T-helper 17 cell (primary cell): ENCODE measurements at regions not wholly inside any gene's neighbourhood (a gene's known extent, or its start where the extent isn't known, plus 50 kb on each side); places are given as distances from the start of the nearest gene placed in this dataset.
"Not testable (repeated sequence)": the region's sequence is repeated elsewhere in the genome, so short reads cannot be mapped to it uniquely, and the experiment has no call there.

Experiments
- ATAC-seq: fragments of 150-1000 bp; cut with Tn5 transposase; 2 replicates; pipeline ENCODE4 v1.10.0; 2021; ENCODE audit warnings: mild to moderate bottlenecking, moderate library complexity
- DNase-seq, 3 donors: peaks; one replicate each; pipeline versions ENCODE4 v3.0.0 to v3.0.0-alpha.2; 2020 to 2021
- H3K9me3 ChIP-seq: one replicate; pipeline ENCODE4 v1.7.0; 2013; ENCODE audit warnings: low read length, mild to moderate bottlenecking; ENCODE audit not compliant: control insufficient read depth, poor library complexity, severe bottlenecking
- H3K27ac Mint-ChIP-seq: one replicate; pipeline ENCODE4 v1.8.0; 2022; ENCODE audit warnings: mild to moderate bottlenecking, moderate library complexity, mixed read lengths
- H3K27me3 Mint-ChIP-seq: one replicate; pipeline ENCODE4 v1.8.0; 2022; ENCODE audit warnings: mixed read lengths
- H3K36me3 Mint-ChIP-seq: one replicate; pipeline ENCODE4 v1.8.0; 2022; ENCODE audit warnings: low read depth, mixed read lengths
- H3K4me1 Mint-ChIP-seq: one replicate; pipeline ENCODE4 v1.8.0; 2022; ENCODE audit warnings: mild to moderate bottlenecking, mixed read lengths
- H3K4me3 Mint-ChIP-seq: one replicate; pipeline ENCODE4 v1.8.0; 2022; ENCODE audit warnings: mild to moderate bottlenecking, moderate library complexity, mixed read lengths

- no peak for DNase-seq
- Mint-ChIP-seq H3K27me3 (peaks cover 35% of the 10 kb centered on the region), H3K36me3 (no peaks in the 10 kb centered on the region), H3K27ac (no peak overlapping the region), H3K4me1 (no peaks in the 10 kb centered on the region), H3K4me3 (no peak overlapping the region)
- no peak for ATAC-seq
- no peaks in the 10 kb centered on the region for H3K9me3 ChIP-seq
Measured at GRCh38 chr2:221970389-221970788, 328.4 kb downstream of the PAX3 start.

- Mint-ChIP-seq H3K27ac (no peak overlapping the region), H3K36me3 (no peaks in the 10 kb centered on the region), H3K27me3 (peaks cover 35% of the 10 kb centered on the region), H3K4me1 (no peaks in the 10 kb centered on the region), H3K4me3 (no peak overlapping the region)
- DNase-seq (no peak), ATAC-seq (no peak)
- H3K9me3 ChIP-seq, result no peaks in the 10 kb centered on the region
Measured at GRCh38 chr2:221969830-221970144, 329.0 kb downstream of the PAX3 start.

- no peak overlapping the region for H3K27ac Mint-ChIP-seq
- DNase-seq, result no peak
- ATAC-seq, result no peak
- no peaks in the 10 kb centered on the region for H3K9me3 ChIP-seq
- H3K4me1 Mint-ChIP-seq, result no peaks in the 10 kb centered on the region
- H3K4me3 Mint-ChIP-seq, result no peak overlapping the region
- H3K36me3 Mint-ChIP-seq, result no peaks in the 10 kb centered on the region
- H3K27me3 Mint-ChIP-seq, result peaks cover 31% of the 10 kb centered on the region
Measured at GRCh38 chr2:221969087-221969829, 329.5 kb downstream of the PAX3 start.

GRCh38 chr2:221962186-221962585 is 336.6 kb downstream of the PAX3 start:
- Mint-ChIP-seq H3K27me3 (peaks cover 7% of the 10 kb centered on the region), H3K4me3 (no peak overlapping the region), H3K27ac (no peak overlapping the region), H3K36me3 (no peaks in the 10 kb centered on the region), H3K4me1 (no peaks in the 10 kb centered on the region)
- no peaks in the 10 kb centered on the region for H3K9me3 ChIP-seq
- ATAC-seq (no peak), DNase-seq (no peak)

- no peaks in the 10 kb centered on the region for H3K36me3 Mint-ChIP-seq
- H3K4me3 Mint-ChIP-seq, result no peak overlapping the region
- H3K4me1 Mint-ChIP-seq, result no peaks in the 10 kb centered on the region
- H3K9me3 ChIP-seq, result no peaks in the 10 kb centered on the region
- no peak overlapping the region for H3K27ac Mint-ChIP-seq
- peaks cover 7% of the 10 kb centered on the region for H3K27me3 Mint-ChIP-seq
- DNase-seq, result no peak
- ATAC-seq, result no peak
Measured at GRCh38 chr2:221961561-221961960, 337.2 kb downstream of the PAX3 start.

GRCh38 chr2:221958224-221958623 is 340.6 kb downstream of the PAX3 start:
- H3K4me1 Mint-ChIP-seq, result no peaks in the 10 kb centered on the region
- DNase-seq (no peak), ATAC-seq (no peak)
- H3K36me3 Mint-ChIP-seq, result no peaks in the 10 kb centered on the region
- no peak overlapping the region for H3K27ac Mint-ChIP-seq
- H3K4me3 Mint-ChIP-seq, result no peak overlapping the region
- H3K27me3 Mint-ChIP-seq, result peaks cover 7% of the 10 kb centered on the region
- H3K9me3 ChIP-seq, result no peaks in the 10 kb centered on the region

- H3K4me1 Mint-ChIP-seq, result no peaks in the 10 kb centered on the region
- H3K4me3 Mint-ChIP-seq, result no peak overlapping the region
- no peaks in the 10 kb centered on the region for H3K36me3 Mint-ChIP-seq
- no peak for DNase-seq
- no peaks in the 10 kb centered on the region for H3K9me3 ChIP-seq
- H3K27ac Mint-ChIP-seq, result no peak overlapping the region
- H3K27me3 Mint-ChIP-seq, result peaks cover 9% of the 10 kb centered on the region
- ATAC-seq, result no peak
Measured at GRCh38 chr2:221948076-221948475, 350.7 kb downstream of the PAX3 start.

- H3K9me3 ChIP-seq, H3K36me3 Mint-ChIP-seq, DNase-seq, H3K4me3 Mint-ChIP-seq, H3K27ac Mint-ChIP-seq, ATAC-seq, H3K4me1 Mint-ChIP-seq: not testable (repeated sequence)
- H3K27me3 Mint-ChIP-seq, result peaks cover 11% of the 10 kb centered on the region
Measured at GRCh38 chr2:221944452-221944851, 354.3 kb downstream of the PAX3 start.

- no peak for ATAC-seq
Measured at GRCh38 chr2:221943076-221943810, 355.6 kb downstream of the PAX3 start.

GRCh38 chr2:221931251-221931991 is 359.3 kb upstream of the EPHA4 start:
- H3K27ac Mint-ChIP-seq, result no peak overlapping the region
- ATAC-seq, result no peak
- no peak for DNase-seq
- H3K9me3 ChIP-seq, result no peaks in the 10 kb centered on the region
- no peaks in the 10 kb centered on the region for H3K27me3 Mint-ChIP-seq
- H3K4me3 Mint-ChIP-seq, result no peak overlapping the region
- no peaks in the 10 kb centered on the region for H3K36me3 Mint-ChIP-seq
- no peaks in the 10 kb centered on the region for H3K4me1 Mint-ChIP-seq

More at GRCh38 chr2:221943076-221943810, 355.6 kb downstream of the PAX3 start:
- no peak for DNase-seq
- no peaks in the 10 kb centered on the region for H3K36me3 Mint-ChIP-seq
- peaks cover 9% of the 10 kb centered on the region for H3K27me3 Mint-ChIP-seq
- H3K9me3 ChIP-seq, result no peaks in the 10 kb centered on the region
- H3K27ac Mint-ChIP-seq, result no peak overlapping the region
- no peaks in the 10 kb centered on the region for H3K4me1 Mint-ChIP-seq
- H3K4me3 Mint-ChIP-seq, result no peak overlapping the region

GRCh38 chr2:221929259-221929658 is 357.2 kb upstream of the EPHA4 start:
- H3K4me1 Mint-ChIP-seq, result no peaks in the 10 kb centered on the region
- H3K4me3 Mint-ChIP-seq, result no peak overlapping the region
- ATAC-seq (no peak), DNase-seq (no peak)
- no peaks in the 10 kb centered on the region for H3K9me3 ChIP-seq
- H3K27ac Mint-ChIP-seq, result no peak overlapping the region
- no peaks in the 10 kb centered on the region for H3K27me3 Mint-ChIP-seq
- H3K36me3 Mint-ChIP-seq, result no peaks in the 10 kb centered on the region

GRCh38 chr2:221926327-221926726 is 354.2 kb upstream of the EPHA4 start:
- DNase-seq, result no peak
- ATAC-seq, result no peak
- H3K4me1 Mint-ChIP-seq, result no peaks in the 10 kb centered on the region
- H3K9me3 ChIP-seq, result no peaks in the 10 kb centered on the region
- H3K27ac Mint-ChIP-seq, result no peak overlapping the region
- no peaks in the 10 kb centered on the region for H3K27me3 Mint-ChIP-seq
- no peak overlapping the region for H3K4me3 Mint-ChIP-seq
- no peaks in the 10 kb centered on the region for H3K36me3 Mint-ChIP-seq

- DNase-seq (no peak), ATAC-seq (no peak)
- H3K4me1 Mint-ChIP-seq, result no peaks in the 10 kb centered on the region
- no peaks in the 10 kb centered on the region for H3K36me3 Mint-ChIP-seq
- H3K27me3 Mint-ChIP-seq, result no peaks in the 10 kb centered on the region
- no peak overlapping the region for H3K27ac Mint-ChIP-seq
- H3K4me3 Mint-ChIP-seq, result no peak overlapping the region
- H3K9me3 ChIP-seq, result no peaks in the 10 kb centered on the region
Measured at GRCh38 chr2:221924576-221924975, 352.5 kb upstream of the EPHA4 start.
